ENCODE measurements at regions not wholly inside any gene's neighbourhood (a gene's known extent, or its start where the extent isn't known, plus 50 kb on each side); places are given as distances from the start of the nearest gene placed in this dataset.

GRCh38 chr16:6804461-6804860, 528.2 kb upstream of the RBFOX1 start:
- no peaks in the 10 kb centered on the region for H3K9me3 Mint-ChIP-seq
- no peak overlapping the region for H3K27ac Mint-ChIP-seq
- H3K4me1 Mint-ChIP-seq (ENCODE audit: unreplicated experiment) = no peaks in the 10 kb centered on the region
- H3K4me3 Mint-ChIP-seq = no peak overlapping the region
- no peak for TF ChIP-seq CTCF (conservative IDR thresholded peaks at IDR 0.05)
- H3K36me3 Mint-ChIP-seq = no peaks in the 10 kb centered on the region
- DNase-seq (ENCODE audit: extremely low spot score, unreplicated experiment) = no peak
- H3K27me3 Mint-ChIP-seq = no peaks in the 10 kb centered on the region

GRCh38 chr16:6803176-6803575, 529.5 kb upstream of the RBFOX1 start:
- no peaks in the 10 kb centered on the region for H3K27me3 Mint-ChIP-seq
- H3K4me3 Mint-ChIP-seq = no peak overlapping the region
- H3K27ac Mint-ChIP-seq = no peak overlapping the region
- no peaks in the 10 kb centered on the region for H3K4me1 Mint-ChIP-seq (ENCODE audit: unreplicated experiment)
- DNase-seq (ENCODE audit: extremely low spot score, unreplicated experiment) = no peak
- H3K36me3 Mint-ChIP-seq = no peaks in the 10 kb centered on the region
- no peaks in the 10 kb centered on the region for H3K9me3 Mint-ChIP-seq
- TF ChIP-seq CTCF (conservative IDR thresholded peaks at IDR 0.05) = no peak

- Mint-ChIP-seq H3K4me1 (ENCODE audit: unreplicated experiment) (no peaks in the 10 kb centered on the region), H3K27me3 (no peaks in the 10 kb centered on the region), H3K36me3 (no peaks in the 10 kb centered on the region), H3K9me3 (no peaks in the 10 kb centered on the region), H3K4me3 (no peak overlapping the region), H3K27ac (no peak overlapping the region)
- no peak for DNase-seq (ENCODE audit: extremely low spot score, unreplicated experiment)
- TF ChIP-seq CTCF (conservative IDR thresholded peaks at IDR 0.05) = no peak
These were observed 535.4 kb upstream of the RBFOX1 start for GRCh38 chr16:6797223-6797622.

GRCh38 chr16:6777624-6778023, 555.0 kb upstream of the RBFOX1 start:
- H3K9me3 Mint-ChIP-seq = no peaks in the 10 kb centered on the region
- no peak for DNase-seq (ENCODE audit: extremely low spot score, unreplicated experiment)
- no peak overlapping the region for H3K27ac Mint-ChIP-seq
- H3K27me3 Mint-ChIP-seq = no peaks in the 10 kb centered on the region
- no peak for TF ChIP-seq CTCF (conservative IDR thresholded peaks at IDR 0.05)
- H3K36me3 Mint-ChIP-seq = no peaks in the 10 kb centered on the region
- H3K4me1 Mint-ChIP-seq (ENCODE audit: unreplicated experiment) = no peaks in the 10 kb centered on the region
- H3K4me3 Mint-ChIP-seq = no peak overlapping the region

- Mint-ChIP-seq H3K27ac (no peak overlapping the region), H3K9me3 (no peaks in the 10 kb centered on the region), H3K27me3 (no peaks in the 10 kb centered on the region), H3K4me3 (no peak overlapping the region), H3K36me3 (no peaks in the 10 kb centered on the region), H3K4me1 (ENCODE audit: unreplicated experiment) (no peaks in the 10 kb centered on the region)
- DNase-seq (ENCODE audit: extremely low spot score, unreplicated experiment) = no peak
- TF ChIP-seq CTCF (conservative IDR thresholded peaks at IDR 0.05) = no peak
These were observed 556.9 kb upstream of the RBFOX1 start for GRCh38 chr16:6775712-6776111.

GRCh38 chr16:6771956-6772355, 560.7 kb upstream of the RBFOX1 start:
- Mint-ChIP-seq H3K9me3 (no peaks in the 10 kb centered on the region), H3K27me3 (no peaks in the 10 kb centered on the region)
- TF ChIP-seq CTCF (conservative IDR thresholded peaks at IDR 0.05) = no peak

More at GRCh38 chr16:6771956-6772355, 560.7 kb upstream of the RBFOX1 start:
- Mint-ChIP-seq H3K36me3 (no peaks in the 10 kb centered on the region), H3K4me3 (no peak overlapping the region), H3K27ac (no peak overlapping the region), H3K4me1 (ENCODE audit: unreplicated experiment) (no peaks in the 10 kb centered on the region)
- no peak for DNase-seq (ENCODE audit: extremely low spot score, unreplicated experiment)
